Left colon (tissue), 2 donors: ENCODE measurements at regions not wholly inside any gene's neighbourhood (a gene's known extent, or its start where the extent isn't known, plus 50 kb on each side); places are given as distances from the start of the nearest gene placed in this dataset.

Source experiments
- ATAC-seq: fragments of 200-7000 bp; cut with Tn5 transposase; one replicate; pipeline ENCODE4 v1.9.1; 2020; ENCODE audit warnings: mild to moderate bottlenecking, moderate library complexity
- DNase-seq, 2 donors: peaks; one replicate each; pipeline ENCODE4 v3.0.0-alpha.2; 2020
- intact Hi-C, 2 donors: fragments of 100-400 bp; cut with DNase I in 1 of 2; cut with micrococcal nuclease in 1 of 2; formaldehyde crosslinking; loops; one replicate each; pipeline versions ENCODE4 v1.11.2 to v1.14.0; 2022; cut with DNase I, micrococcal nuclease
- donor health status: DM: no; HTN: no; CAD: no.
- donor health status: DM: yes; HTN: yes; CAD: no.

GRCh38 chr1:61536174-61537108 is 188.5 kb downstream of the TM2D1 start:
- ATAC-seq: no peak
- intact Hi-C loops: no loop called here
- DNase-seq: no peak

GRCh38 chr1:61534847-61535246 is 190.1 kb downstream of the TM2D1 start:
- intact Hi-C loops: no loop called here
- no peak for DNase-seq
- no peak for ATAC-seq

GRCh38 chr1:61533546-61533945 is 191.4 kb downstream of the TM2D1 start:
- intact Hi-C loops: no loop called here
- DNase-seq (no peak), ATAC-seq (peak; percentile 76)

- ATAC-seq: no peak
- no peak for DNase-seq
- intact Hi-C loops: no loop called here
Observed at GRCh38 chr1:61531716-61532115, 193.2 kb downstream of the TM2D1 start.

- ATAC-seq (no peak), DNase-seq (no peak)
- intact Hi-C loops: no loop called here
Observed at GRCh38 chr1:61523893-61524605, 200.9 kb downstream of the TM2D1 start.

GRCh38 chr1:61523229-61523628 is 201.7 kb downstream of the TM2D1 start:
- DNase-seq: no peak
- intact Hi-C loops: no loop called here
- no peak for ATAC-seq

GRCh38 chr1:61520401-61520800 is 204.5 kb downstream of the TM2D1 start:
- DNase-seq (no peak), ATAC-seq (no peak)
- intact Hi-C loops: no loop called here

- no peak for ATAC-seq
- intact Hi-C loops: no loop called here
Observed at GRCh38 chr1:61519631-61520030, 205.3 kb downstream of the TM2D1 start.

GRCh38 chr1:61518670-61519400 is 206.1 kb downstream of the TM2D1 start:
- ATAC-seq: no peak
- no peak for DNase-seq
- intact Hi-C loops: no loop called here

More at GRCh38 chr1:61519631-61520030, 205.3 kb downstream of the TM2D1 start:
- no peak for DNase-seq

- intact Hi-C loops: no loop called here
- ATAC-seq: no peak
- no peak for DNase-seq
Observed at GRCh38 chr1:61517345-61517744, 207.6 kb downstream of the TM2D1 start.

GRCh38 chr1:61515096-61515495 is 209.8 kb downstream of the TM2D1 start:
- DNase-seq: no peak
- no peak for ATAC-seq
- intact Hi-C loops: no loop called here
